Tibial nerve (tissue), 3 donors: ENCODE measurements at regions not wholly inside any gene's neighbourhood (a gene's known extent, or its start where the extent isn't known, plus 50 kb on each side); places are given as distances from the start of the nearest gene placed in this dataset.
"Not testable (repeated sequence)": the region's sequence is repeated elsewhere in the genome, so short reads cannot be mapped to it uniquely, and the experiment has no call there.

Source experiments
- CTCF ChIP-seq, 5 experiments: fragments of 200-600 bp in 3 of 5; fragments of 450-650 bp in 2 of 5; sonication (generic) in 3 of 5; IDR thresholded peaks; one replicate each; pipeline ENCODE4 v1.5.1; 2016 to 2019; ENCODE audit warnings: antibody characterized with exemption in 5 of 5, mild to moderate bottlenecking in 3 of 5, moderate library complexity in 2 of 5
- POLR2A ChIP-seq, 2 donors: fragments of 450-650 bp; IDR thresholded peaks; one replicate each; pipeline ENCODE4 v1.6.1; 2017; ENCODE audit warnings: antibody characterized with exemption in 2 of 2, mild to moderate bottlenecking in 2 of 2, moderate library complexity in 2 of 2

GRCh38 chr15:63448872-63449555, 55.4 kb upstream of the USP3 start:
- TF ChIP-seq CTCF, POLR2A (IDR thresholded peaks at IDR 0.05): not testable (repeated sequence)
